IMR-90 (cell line): ENCODE measurements at regions not wholly inside any gene's neighbourhood (a gene's known extent, or its start where the extent isn't known, plus 50 kb on each side); places are given as distances from the start of the nearest gene placed in this dataset.

Experiments used
- ATAC-seq: fragments of 200-7000 bp; cut with Tn5 transposase; 2 replicates; pipeline ENCODE4 v1.9.1; 2020; ENCODE audit warnings: low read depth, mild to moderate bottlenecking, moderate library complexity
- BruUV-seq: library from RNA; stranded (reverse); fragments of 400-500 nt; replicated peaks from 2 replicates; lab custom pipeline; 2021; lab: Mats Ljungman, UMichigan
- CTCF ChIA-PET: fragments of 300-600 bp; formaldehyde crosslinking; extraction: SDS; loops from one replicate; lab custom pipeline; 2021; ENCODE audit warnings: antibody characterized with exemption; lab: Yijun Ruan, JAX
- POLR2A ChIA-PET: fragments of 300-600 bp; sonication (Branson Sonifier 250); formaldehyde crosslinking; loops from one replicate; lab custom pipeline; 2022; ENCODE audit warnings: antibody characterized with exemption; ENCODE audit not compliant: unreplicated experiment; lab: Charles Lee
- DNase-seq: peaks from one replicate; pipeline ENCODE4 v3.0.0; 2013
- H2AFZ ChIP-seq: replicated peaks from 2 replicates; pipeline ENCODE3; 2013; ENCODE audit warnings: low read length, mild to moderate bottlenecking; ENCODE audit not compliant: poor library complexity
- H2AK5ac ChIP-seq: 2 replicates; pipeline ENCODE4 v1.6.1; 2013; ENCODE audit warnings: low read depth, low read length, inconsistent platforms
- H2AK9ac ChIP-seq: replicated peaks from 2 replicates; pipeline ENCODE3; 2013; ENCODE audit warnings: mild to moderate bottlenecking, low read depth, low read length, moderate library complexity; ENCODE audit not compliant: poor library complexity
- H2BK120ac ChIP-seq: 2 replicates; pipeline ENCODE4 v1.6.1; 2013; ENCODE audit warnings: low read depth, low read length, inconsistent platforms
- H2BK15ac ChIP-seq: 3 replicates; pipeline ENCODE4 v1.6.1; 2013; ENCODE audit warnings: low read depth, low read length, inconsistent platforms
- H2BK20ac ChIP-seq: 2 replicates; pipeline ENCODE4 v1.6.1; 2013; ENCODE audit warnings: low read depth, mild to moderate bottlenecking, inconsistent platforms, low read length, moderate library complexity
- H2BK5ac ChIP-seq: 2 replicates; pipeline ENCODE4 v1.6.1; 2013; ENCODE audit warnings: mild to moderate bottlenecking, low read depth, low read length, inconsistent platforms; ENCODE audit not compliant: poor library complexity, severe bottlenecking
- H3K14ac ChIP-seq: replicated peaks from 2 replicates; pipeline ENCODE4 v1.6.1; 2013; ENCODE audit warnings: low read depth, low read length, inconsistent platforms
- H3K18ac ChIP-seq: 2 replicates; pipeline ENCODE4 v1.6.1; 2013; ENCODE audit warnings: low read depth, low read length, control low read depth
- H3K23ac ChIP-seq: 2 replicates; pipeline ENCODE4 v1.6.1; 2013; ENCODE audit warnings: low read depth, low read length, inconsistent platforms
- H3K27ac ChIP-seq: 2 replicates; pipeline ENCODE4 v1.5.1; 2013; ENCODE audit warnings: mild to moderate bottlenecking, control low read depth, low read length; ENCODE audit not compliant: insufficient read depth
- H3K27me3 ChIP-seq: 2 replicates; pipeline ENCODE4 v1.6.1; 2013; ENCODE audit warnings: low read length; ENCODE audit not compliant: control insufficient read depth, insufficient read depth
- H3K36me3 ChIP-seq: 2 replicates; pipeline ENCODE4 v1.6.1; 2013; ENCODE audit warnings: low read length, mixed read lengths; ENCODE audit not compliant: control insufficient read depth, insufficient read depth
- H3K4ac ChIP-seq: 2 replicates; pipeline ENCODE4 v1.6.1; 2013; ENCODE audit warnings: low read depth, low read length, inconsistent platforms
- H3K4me1 ChIP-seq: 2 replicates; pipeline ENCODE4 v1.6.1; 2013; ENCODE audit warnings: low read length, mixed read lengths; ENCODE audit not compliant: control insufficient read depth, insufficient read depth
- H3K4me2 ChIP-seq: 2 replicates; pipeline ENCODE4 v1.6.1; 2013; ENCODE audit warnings: low read depth, mild to moderate bottlenecking, control low read depth, low read length, moderate library complexity
- H3K4me3 ChIP-seq: 2 replicates; pipeline ENCODE4 v1.5.1; 2013; ENCODE audit warnings: low read depth, mild to moderate bottlenecking, control low read depth, low read length, moderate library complexity; ENCODE audit not compliant: insufficient read depth
- H3K56ac ChIP-seq: 2 replicates; pipeline ENCODE4 v1.6.1; 2013; ENCODE audit warnings: low read length, inconsistent platforms; ENCODE audit not compliant: insufficient read depth; ENCODE audit errors: extremely low read depth
- H3K79me1 ChIP-seq, 2 experiments: 2 replicates each; pipeline ENCODE4 v1.6.1; 2013; ENCODE audit warnings: low read length in 2 of 2, inconsistent platforms in 1 of 2, low read depth in 1 of 2
- H3K9ac ChIP-seq: 2 replicates; pipeline ENCODE4 v1.6.1; 2013; ENCODE audit warnings: low read depth, low read length, control low read depth
- H3K9me1 ChIP-seq: 2 replicates; pipeline ENCODE4 v1.6.1; 2013; ENCODE audit warnings: low read length, inconsistent platforms; ENCODE audit not compliant: insufficient read depth
- H3K9me3 ChIP-seq: 2 replicates; pipeline ENCODE4 v1.6.1; 2013; ENCODE audit warnings: low read length; ENCODE audit not compliant: control insufficient read depth, insufficient read depth
- H4K20me1 ChIP-seq: 2 replicates; pipeline ENCODE4 v1.6.1; 2013; ENCODE audit warnings: low read length, inconsistent platforms; ENCODE audit not compliant: insufficient read depth
- H4K5ac ChIP-seq: 2 replicates; pipeline ENCODE4 v1.6.1; 2013; ENCODE audit warnings: mild to moderate bottlenecking, low read depth, low read length, control low read depth
- H4K8ac ChIP-seq, 2 experiments: 2 replicates each; pipeline ENCODE4 v1.6.1; 2013; ENCODE audit warnings: low read depth in 2 of 2, low read length in 2 of 2, control low read depth in 1 of 2, inconsistent platforms in 1 of 2
- H4K91ac ChIP-seq: 2 replicates; pipeline ENCODE4 v1.6.1; 2013; ENCODE audit warnings: low read depth, low read length, inconsistent platforms; ENCODE audit not compliant: insufficient read depth
- BHLHE40 ChIP-seq: fragments of 150-350 bp; IDR thresholded peaks from 2 replicates; pipeline ENCODE4 v1.6.1; 2016; ENCODE audit warnings: mild to moderate bottlenecking, low read depth, low read length
- CEBPB ChIP-seq: IDR thresholded peaks from 2 replicates; pipeline ENCODE4 v1.6.1; 2012; ENCODE audit warnings: low read depth, low read length, improper control_type of control experiment
- CHD1 ChIP-seq: IDR thresholded peaks from 2 replicates; pipeline ENCODE4 v1.6.1; 2012; ENCODE audit warnings: low read depth, low read length, improper control_type of control experiment
- CTCF ChIP-seq: conservative IDR thresholded peaks from 2 replicates; pipeline ENCODE4 v1.5.1; 2012; ENCODE audit warnings: mild to moderate bottlenecking, low read depth, low read length, improper control_type of control experiment
- FOS ChIP-seq: fragments of 150-350 bp; IDR thresholded peaks from 2 replicates; pipeline ENCODE4 v1.6.1; 2016; ENCODE audit warnings: low read depth, low read length
- MAFK ChIP-seq: IDR thresholded peaks from 2 replicates; pipeline ENCODE4 v1.6.1; 2012; ENCODE audit warnings: low read depth, low read length, improper control_type of control experiment
- MAZ ChIP-seq: IDR thresholded peaks from 2 replicates; pipeline ENCODE4 v1.6.1; 2012; ENCODE audit warnings: low read depth, mild to moderate bottlenecking, low read length, improper control_type of control experiment, moderate library complexity, borderline replicate concordance
- NFE2L2 ChIP-seq: fragments of 150-350 bp; IDR thresholded peaks from 2 replicates; pipeline ENCODE4 v1.6.1; 2016; ENCODE audit warnings: low read depth, mild to moderate bottlenecking, low read length
- POLR2A ChIP-seq: IDR thresholded peaks from 2 replicates; pipeline ENCODE4 v1.6.1; 2012; ENCODE audit warnings: mild to moderate bottlenecking, low read depth, low read length
- RAD21 ChIP-seq: IDR thresholded peaks from 2 replicates; pipeline ENCODE4 v1.6.1; 2012; ENCODE audit warnings: low read length, improper control_type of control experiment
- RCOR1 ChIP-seq: IDR thresholded peaks from 2 replicates; pipeline ENCODE4 v1.6.1; 2012; ENCODE audit warnings: mild to moderate bottlenecking, low read length, improper control_type of control experiment; ENCODE audit not compliant: insufficient replicate concordance
- RFX5 ChIP-seq: IDR thresholded peaks from 2 replicates; pipeline ENCODE4 v1.8.0; 2012; ENCODE audit warnings: low read depth, mild to moderate bottlenecking, low read length, moderate library complexity
- SMC3 ChIP-seq: fragments of 150-350 bp; IDR thresholded peaks from 2 replicates; pipeline ENCODE4 v1.6.1; 2016; ENCODE audit warnings: low read depth, mild to moderate bottlenecking, antibody characterized with exemption, low read length, moderate library complexity
- WGBS, 2 experiments: methylation state at CpG; one replicate each; pipeline versions ENCODE4 v1.1.5 to v1.1.7; 2013; ENCODE audit warnings: missing lambda C conversion rate in 2 of 2; ENCODE audit not compliant: insufficient read length in 1 of 2; ENCODE audit errors: extremely low coverage in 2 of 2; 5-methylcytosine and 5-hydroxymethylcytosine counted together
- dilution Hi-C: fragments of 300-500 bp; cut with HindIII; formaldehyde crosslinking; loops from one replicate; pipeline ENCODE4 v1.14.3; 2018; ENCODE audit warnings: low sequenced_read_pairs; ENCODE audit not compliant: unreplicated experiment
- in situ Hi-C: fragments of 300-500 bp; cut with MboI; formaldehyde crosslinking; loops from 3 replicates; pipeline ENCODE4 v1.14.3; 2019; ENCODE audit warnings: low sequenced_read_pairs, inconsistent platforms, mixed read lengths
- intact Hi-C: fragments of 100-400 bp; cut with micrococcal nuclease; formaldehyde crosslinking; loops from 2 replicates; pipeline ENCODE4 v1.10.0; 2022

DNA sequence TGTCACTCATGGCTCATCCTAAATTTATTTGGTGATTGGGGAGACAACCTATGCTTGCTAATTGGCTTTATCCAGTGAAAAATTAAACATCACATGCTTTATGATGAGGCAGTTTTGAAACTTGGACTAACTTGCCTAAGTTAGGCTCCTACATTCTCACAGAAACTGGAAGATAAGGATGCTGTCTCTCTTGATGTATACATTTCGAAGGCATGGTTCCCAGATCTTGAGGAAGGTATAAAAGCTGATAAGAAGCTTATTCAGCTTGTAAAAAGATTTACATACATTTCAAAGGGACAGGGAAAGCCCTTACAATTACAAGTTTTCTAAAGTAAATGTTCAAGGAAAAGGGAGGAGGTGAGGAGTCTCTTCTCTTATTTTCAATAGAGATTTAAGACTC, 561.7 kb downstream of the IPMK start:
- in situ Hi-C loops = loop anchor here (25.0 kb wide), 1 partner anchor 356 kb away; no protein-coding TSS in a partner anchor

More for the DNA sequence above, 561.7 kb downstream of the IPMK start:
- ChIA-PET POLR2A (no interaction called here), CTCF (no interaction called here)
- no peak overlapping the region for H3K27ac ChIP-seq
- no peaks in the 10 kb centered on the region for H3K27me3 ChIP-seq
- no peak overlapping the region for H2BK120ac ChIP-seq
- H3K9ac ChIP-seq = no peak overlapping the region
- H3K14ac ChIP-seq = no peak overlapping the region
- no peak overlapping the region for H4K8ac ChIP-seq
- intact Hi-C loops = no loop called here
- H3K56ac ChIP-seq = no peak overlapping the region
- H3K9me3 ChIP-seq = no peaks in the 10 kb centered on the region
- ATAC-seq = no peak
- DNase-seq = no peak
- H2AK5ac ChIP-seq = no peak overlapping the region
- H4K5ac ChIP-seq = no peak overlapping the region
- H3K18ac ChIP-seq = no peak overlapping the region
- TF ChIP-seq RCOR1 = no peak
- TF ChIP-seq RFX5 = no peak
- no peak for TF ChIP-seq CHD1
- TF ChIP-seq RAD21 = no peak
- no peak for TF ChIP-seq FOS
- TF ChIP-seq MAZ = no peak
- TF ChIP-seq POLR2A = no peak
- no peak for TF ChIP-seq CEBPB
- no peak for TF ChIP-seq CTCF
- no peak for TF ChIP-seq BHLHE40
- TF ChIP-seq MAFK = no peak
- TF ChIP-seq NFE2L2 = no peak
- no peak for TF ChIP-seq SMC3
- no peak overlapping the region for H3K4me3 ChIP-seq
- no peak overlapping the region for H2AFZ ChIP-seq
- H4K20me1 ChIP-seq = no peaks in the 10 kb centered on the region
- H3K36me3 ChIP-seq = no peaks in the 10 kb centered on the region
- H3K79me1 ChIP-seq = no peaks in the 10 kb centered on the region
- no peak overlapping the region for H3K23ac ChIP-seq
- H2BK15ac ChIP-seq = no peak overlapping the region
- H3K4ac ChIP-seq = no peak overlapping the region
- no peak overlapping the region for H2BK20ac ChIP-seq
- BruUV-seq = no TSS peak
- H3K4me1 ChIP-seq = no peaks in the 10 kb centered on the region
- H2BK5ac ChIP-seq = no peak overlapping the region
- no peak overlapping the region for H3K4me2 ChIP-seq
- no peaks in the 10 kb centered on the region for H3K9me1 ChIP-seq
- WGBS, 2 experiments = no CpG with 5 or more reads among the region's 1 CpG
- no peak overlapping the region for H2AK9ac ChIP-seq
- no peak overlapping the region for H4K91ac ChIP-seq
- dilution Hi-C loops = no loop called here
